ENCODE measurements at regions not wholly inside any gene's neighbourhood (a gene's known extent, or its start where the extent isn't known, plus 50 kb on each side); places are given as distances from the start of the nearest gene placed in this dataset.

GRCh38 chr14:98112194-98112780 is 1159.7 kb downstream of the BCL11B start:
- H3K9me3 Mint-ChIP-seq = no peaks in the 10 kb centered on the region
- no peaks in the 10 kb centered on the region for H3K4me1 ChIP-seq (ENCODE audit: control insufficient read depth, insufficient read depth, low read length)
- TF ChIP-seq CTCF (conservative IDR thresholded peaks at IDR 0.05) = no peak
- WGBS, 2 experiments (ENCODE audit: insufficient coverage in 1 of 2, insufficient read length in 1 of 2) = 82 to 83% methylated on average over 2 to 5 of the region's 5 CpGs
- H3K4me1 Mint-ChIP-seq = peaks cover 10% of the 10 kb centered on the region
- no peaks in the 10 kb centered on the region for H3K9me3 ChIP-seq (ENCODE audit: control insufficient read depth, low read length)
- H3K36me3 ChIP-seq (ENCODE audit: control insufficient read depth, insufficient read depth, low read length) = no peaks in the 10 kb centered on the region
- no peak overlapping the region for H3K9ac ChIP-seq (ENCODE audit: extremely low read depth, low read length, poor library complexity, severe bottlenecking)
- H3K27me3 ChIP-seq (ENCODE audit: control insufficient read depth, insufficient read depth, low read length, poor library complexity, severe bottlenecking) = no peaks in the 10 kb centered on the region
- no peaks in the 10 kb centered on the region for H3K36me3 Mint-ChIP-seq (ENCODE audit: low read depth)
- H3K27ac ChIP-seq (ENCODE audit: low read depth, low read length) = no peak overlapping the region
- DNase-seq = no peak
- no peaks in the 10 kb centered on the region for H3K27me3 Mint-ChIP-seq (ENCODE audit: insufficient read depth)
- no peak overlapping the region for H3K4me3 Mint-ChIP-seq
- no peak overlapping the region for H3K27ac Mint-ChIP-seq
- H3K4me3 ChIP-seq (ENCODE audit: low read length) = no peak overlapping the region

GRCh38 chr14:98114122-98114895 is 1157.7 kb downstream of the BCL11B start:
- no peaks in the 10 kb centered on the region for H3K36me3 Mint-ChIP-seq (ENCODE audit: low read depth)
- DNase-seq = no peak
- 64% methylated on average over 3 of the region's 3 CpGs; no CpG with 5 or more reads in 1 of the 2 experiments for WGBS, 2 experiments (ENCODE audit: insufficient coverage in 1 of 2, insufficient read length in 1 of 2)

GRCh38 chr14:98114946-98115345 is 1157.1 kb downstream of the BCL11B start:
- no peaks in the 10 kb centered on the region for H3K9me3 ChIP-seq (ENCODE audit: control insufficient read depth, low read length)
- DNase-seq = no peak
- H3K27me3 ChIP-seq (ENCODE audit: control insufficient read depth, insufficient read depth, low read length, poor library complexity, severe bottlenecking) = no peaks in the 10 kb centered on the region
- 91% methylated on average over 1 of the region's 1 CpG; no CpG with 5 or more reads in 1 of the 2 experiments for WGBS, 2 experiments (ENCODE audit: insufficient coverage in 1 of 2, insufficient read length in 1 of 2)
- no peak overlapping the region for H3K9ac ChIP-seq (ENCODE audit: extremely low read depth, low read length, poor library complexity, severe bottlenecking)
- TF ChIP-seq CTCF (conservative IDR thresholded peaks at IDR 0.05) = no peak
- Mint-ChIP-seq H3K4me1 (no peaks in the 10 kb centered on the region), H3K36me3 (ENCODE audit: low read depth) (no peaks in the 10 kb centered on the region), H3K4me3 (no peak overlapping the region), H3K27me3 (ENCODE audit: insufficient read depth) (no peaks in the 10 kb centered on the region), H3K27ac (no peak overlapping the region), H3K9me3 (no peaks in the 10 kb centered on the region)
- no peak overlapping the region for H3K27ac ChIP-seq (ENCODE audit: low read depth, low read length)
- H3K4me1 ChIP-seq (ENCODE audit: control insufficient read depth, insufficient read depth, low read length) = no peaks in the 10 kb centered on the region
- no peaks in the 10 kb centered on the region for H3K36me3 ChIP-seq (ENCODE audit: control insufficient read depth, insufficient read depth, low read length)
- no peak overlapping the region for H3K4me3 ChIP-seq (ENCODE audit: low read length)

More at GRCh38 chr14:98114122-98114895, 1157.7 kb downstream of the BCL11B start:
- no peak overlapping the region for H3K4me3 Mint-ChIP-seq
- H3K9me3 ChIP-seq (ENCODE audit: control insufficient read depth, low read length) = no peaks in the 10 kb centered on the region
- H3K27me3 Mint-ChIP-seq (ENCODE audit: insufficient read depth) = no peaks in the 10 kb centered on the region
- no peaks in the 10 kb centered on the region for H3K27me3 ChIP-seq (ENCODE audit: control insufficient read depth, insufficient read depth, low read length, poor library complexity, severe bottlenecking)
- H3K4me3 ChIP-seq (ENCODE audit: low read length) = no peak overlapping the region
- no peaks in the 10 kb centered on the region for H3K4me1 Mint-ChIP-seq
- H3K9ac ChIP-seq (ENCODE audit: extremely low read depth, low read length, poor library complexity, severe bottlenecking) = no peak overlapping the region
- H3K27ac ChIP-seq (ENCODE audit: low read depth, low read length) = no peak overlapping the region
- H3K9me3 Mint-ChIP-seq = no peaks in the 10 kb centered on the region
- no peak overlapping the region for H3K27ac Mint-ChIP-seq
- H3K4me1 ChIP-seq (ENCODE audit: control insufficient read depth, insufficient read depth, low read length) = no peaks in the 10 kb centered on the region
- no peaks in the 10 kb centered on the region for H3K36me3 ChIP-seq (ENCODE audit: control insufficient read depth, insufficient read depth, low read length)
- no peak for TF ChIP-seq CTCF (conservative IDR thresholded peaks at IDR 0.05)

Data from endodermal cell (in vitro differentiated cells).